Activated CD8-positive, alpha-beta memory T cell treated with anti-CD3 and anti-CD28 coated beads, Interleukin-2, amount 50 U/mL, for 24 hours (primary cell): ENCODE measurements at regions not wholly inside any gene's neighbourhood (a gene's known extent, or its start where the extent isn't known, plus 50 kb on each side); places are given as distances from the start of the nearest gene placed in this dataset.
"Not testable (repeated sequence)": the region's sequence is repeated elsewhere in the genome, so short reads cannot be mapped to it uniquely, and the experiment has no call there.

Experiments
- DNase-seq: peaks from one replicate; pipeline ENCODE4 v3.0.0-alpha.2; 2020; ENCODE audit errors: extremely low read depth

- no peak for DNase-seq
Observed at GRCh38 chr4:128688846-128689437, 120.6 kb upstream of the JADE1 start.

DNA sequence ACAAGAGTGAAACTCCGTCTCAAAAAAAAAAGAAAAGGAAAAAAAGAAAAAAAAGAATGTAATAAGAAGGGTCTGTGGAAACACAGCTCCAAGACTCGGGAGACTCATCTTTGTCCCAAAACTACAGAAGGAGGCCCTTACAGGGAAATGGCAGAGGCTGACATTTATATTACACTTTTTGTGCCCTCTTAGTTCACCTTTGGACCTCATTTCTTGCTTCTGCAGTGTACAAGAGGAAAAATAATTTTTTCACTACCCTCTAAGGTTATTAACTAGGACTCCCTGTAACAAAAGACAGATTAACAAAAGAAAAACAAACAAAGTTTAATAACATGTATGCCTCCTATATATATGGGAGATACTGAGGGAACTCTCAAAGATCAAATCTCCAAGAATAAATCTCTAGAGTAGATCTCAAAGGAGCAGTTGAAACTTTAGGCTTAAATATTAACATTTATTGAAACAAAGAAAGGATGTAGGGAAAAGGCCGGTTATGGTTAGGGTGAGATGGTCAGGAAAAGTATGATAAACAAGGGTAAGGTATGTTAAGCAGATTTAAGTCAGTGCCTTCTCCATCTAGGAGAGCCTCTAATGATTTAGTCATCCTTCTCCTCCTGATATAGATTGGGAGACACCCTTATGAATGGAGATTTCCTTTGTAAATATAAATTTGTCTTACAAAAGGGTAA lies 121.3 kb upstream of the JADE1 start:
- DNase-seq, result no peak

- DNase-seq, result no peak
Observed at GRCh38 chr4:128686810-128687209, 122.7 kb upstream of the JADE1 start.

GRCh38 chr4:128686032-128686465 lies 123.5 kb upstream of the JADE1 start:
- no peak for DNase-seq

DNA sequence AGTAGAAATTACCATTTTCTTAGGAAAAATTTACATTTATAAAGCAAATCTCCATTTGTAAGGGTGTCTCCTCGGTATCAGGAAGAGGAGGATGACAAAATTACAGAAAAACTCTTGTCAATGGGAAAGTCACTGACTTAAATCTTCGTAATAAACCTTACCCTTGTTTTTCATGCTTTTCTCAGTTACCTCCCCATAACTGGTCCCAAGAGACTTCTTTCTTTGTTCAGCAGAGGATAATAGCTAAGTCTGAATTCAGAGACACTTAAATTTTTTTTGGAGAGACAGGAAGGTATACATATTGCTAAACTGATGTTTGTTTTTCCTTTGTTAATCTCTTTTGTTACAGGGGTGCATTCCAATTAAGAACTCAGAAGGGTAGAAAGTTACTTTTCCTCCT lies 125.5 kb upstream of the JADE1 start:
- DNase-seq, result no peak

DNA sequence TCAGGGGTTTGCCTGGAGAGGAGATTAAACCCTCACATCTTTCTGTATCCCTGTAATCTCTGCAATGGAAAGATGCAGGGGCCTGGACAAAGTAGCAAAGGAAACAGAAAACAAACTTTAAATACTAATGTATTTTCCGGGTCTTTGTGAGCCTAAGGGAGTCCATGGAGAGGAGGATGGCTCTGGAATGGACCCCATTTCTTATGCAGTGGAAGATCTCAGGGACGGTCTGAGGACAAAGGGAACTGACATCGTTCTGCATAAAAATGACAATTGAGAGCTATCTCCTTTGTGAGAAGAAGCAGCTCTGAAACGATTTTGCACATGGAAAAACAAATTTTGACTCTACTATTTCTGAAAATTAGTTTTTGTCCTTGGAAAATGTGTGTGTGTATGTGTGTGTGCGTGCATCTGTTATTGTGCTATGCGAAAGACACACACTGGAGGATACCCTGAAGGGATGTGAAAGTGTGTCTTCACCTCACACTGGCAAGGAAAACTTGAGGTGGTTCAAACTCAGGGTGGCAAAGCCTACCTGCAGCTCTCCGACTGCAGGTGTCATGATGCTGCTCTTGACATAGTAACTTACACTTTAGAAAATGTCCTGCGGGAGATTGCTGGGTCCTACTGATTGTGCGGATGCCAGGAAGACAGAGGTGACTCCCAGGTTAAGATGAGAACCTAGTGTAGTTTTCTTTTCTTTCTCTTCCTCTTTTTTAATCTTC lies 126.4 kb upstream of the JADE1 start:
- no peak for DNase-seq

GRCh38 chr4:128676095-128676494 lies 133.4 kb upstream of the JADE1 start:
- DNase-seq, result no peak

- DNase-seq, result no peak
Observed at GRCh38 chr4:128675083-128675482, 134.4 kb upstream of the JADE1 start.

DNA sequence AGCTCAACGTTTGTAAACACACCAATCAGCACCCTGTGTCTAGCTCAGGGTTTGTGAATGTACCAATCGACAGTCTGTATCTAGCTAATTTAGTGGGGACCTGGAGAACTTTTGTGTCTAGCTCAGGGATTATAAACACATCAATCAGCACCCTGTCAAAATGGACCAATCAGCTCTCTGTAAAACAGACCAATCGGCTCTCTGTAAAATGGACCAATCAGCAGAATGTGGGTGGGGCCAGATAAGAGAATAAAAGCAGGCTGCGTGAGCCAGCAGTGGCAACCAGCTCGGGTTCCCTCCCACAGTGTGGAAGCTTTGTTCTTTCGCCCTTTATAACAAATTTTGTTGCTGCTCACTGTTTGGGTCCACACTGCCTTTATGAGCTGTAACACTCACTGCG lies 136.3 kb upstream of the JADE1 start:
- not testable (repeated sequence) for DNase-seq

DNA sequence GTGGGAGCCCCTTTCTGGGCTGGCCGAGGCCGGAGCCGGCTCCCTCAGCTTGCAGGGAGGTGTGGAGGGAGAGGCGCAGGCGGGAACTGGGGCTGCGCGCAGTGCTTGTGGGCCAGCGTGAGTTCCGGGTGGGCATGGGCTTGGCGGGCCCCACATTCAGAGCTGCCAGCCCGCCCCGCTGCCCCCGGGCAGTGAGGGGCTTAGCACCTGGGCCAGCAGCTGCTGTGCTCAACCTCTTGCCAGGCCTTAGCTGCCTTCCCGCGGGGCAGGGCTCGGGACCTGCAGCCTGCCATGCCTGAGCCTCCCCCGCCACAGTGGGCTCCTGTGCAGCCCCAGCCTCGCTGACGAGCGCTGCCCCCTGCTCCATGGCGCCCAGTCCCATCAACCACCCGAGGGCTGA lies 136.9 kb upstream of the JADE1 start:
- DNase-seq, result not testable (repeated sequence)

DNA sequence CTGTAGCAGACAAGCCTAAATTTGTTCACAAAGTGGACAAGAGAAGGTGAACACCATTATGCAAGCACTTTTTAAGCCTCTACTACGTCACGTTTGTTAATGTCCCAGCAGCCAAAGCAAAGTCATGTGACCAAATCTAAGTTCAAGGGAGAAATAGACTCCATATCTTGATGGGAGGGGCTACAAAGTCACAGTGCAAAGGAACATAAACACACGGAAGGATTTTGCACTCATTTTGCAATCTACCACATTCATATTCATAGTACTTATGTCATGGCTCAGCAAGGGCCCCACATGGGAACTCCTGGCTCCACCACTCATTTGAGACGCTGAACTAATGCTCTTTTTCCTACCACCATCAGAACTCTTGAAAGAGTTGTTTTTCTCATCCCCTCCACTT lies 139.0 kb upstream of the JADE1 start:
- DNase-seq, result no peak

GRCh38 chr4:128668566-128668965 lies 140.9 kb upstream of the JADE1 start:
- no peak for DNase-seq

DNA sequence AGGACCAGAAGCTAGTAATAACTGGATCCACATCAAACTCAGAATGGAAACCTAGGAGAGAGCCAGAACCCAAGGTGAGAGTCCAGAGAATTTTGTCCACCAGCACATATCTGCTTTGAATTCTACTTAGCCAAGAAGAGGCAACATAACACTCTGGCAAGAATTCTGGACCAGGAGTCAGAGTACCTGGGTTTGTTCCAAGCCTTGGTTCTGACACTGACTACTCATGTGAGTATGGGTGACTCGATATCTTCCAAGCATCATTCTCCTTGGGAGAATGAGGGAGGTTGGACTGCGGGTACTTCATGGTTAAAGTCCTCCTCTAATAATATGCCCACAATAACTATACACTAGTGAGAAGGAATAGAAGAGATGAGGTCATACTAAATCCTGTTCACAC lies 144.0 kb upstream of the JADE1 start:
- no peak for DNase-seq

DNA sequence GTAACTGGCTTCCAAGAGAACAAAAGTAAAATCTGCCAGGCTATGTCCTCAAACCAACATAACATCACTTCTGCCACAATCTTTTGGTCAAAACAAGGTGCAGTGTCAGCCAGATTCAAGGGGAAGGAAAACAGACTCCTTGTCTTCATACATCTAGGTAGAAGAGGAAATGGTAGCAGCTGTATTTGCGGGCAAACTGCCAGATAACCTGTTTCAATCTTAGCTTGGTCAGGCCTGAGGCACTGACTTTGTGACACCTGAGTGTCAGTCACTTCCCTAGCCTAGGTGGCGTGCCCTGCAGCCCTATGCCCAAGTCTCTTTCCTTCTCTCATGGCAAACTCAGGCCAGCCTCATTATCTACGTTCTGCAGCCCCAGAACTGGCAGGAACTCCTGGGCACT lies 146.2 kb upstream of the JADE1 start:
- no peak for DNase-seq

DNA sequence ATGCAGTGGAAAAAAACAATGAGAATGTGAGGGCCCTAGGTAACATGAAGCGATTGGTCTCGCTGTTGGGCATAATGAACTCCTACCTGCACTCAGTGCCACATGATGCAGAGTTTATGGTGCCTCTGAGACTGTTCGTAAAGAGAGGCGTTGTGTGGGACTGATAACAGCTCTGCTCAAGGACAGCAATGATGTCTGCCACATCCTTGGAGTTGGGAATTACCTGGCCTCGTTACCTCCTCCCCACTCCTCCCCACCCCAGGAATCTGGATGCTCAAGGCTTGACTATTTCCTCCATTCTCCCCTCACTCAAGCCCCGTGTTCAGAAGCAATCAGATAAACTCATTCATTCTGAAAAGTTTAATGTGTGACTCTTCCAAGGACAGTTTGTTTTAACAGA lies 148.0 kb upstream of the JADE1 start:
- no peak for DNase-seq

GRCh38 chr4:128660361-128661215 lies 148.9 kb upstream of the JADE1 start:
- DNase-seq, result no peak

- no peak for DNase-seq
Observed at GRCh38 chr4:128658214-128658631, 151.3 kb upstream of the JADE1 start.

GRCh38 chr4:128657638-128658037 lies 151.9 kb upstream of the JADE1 start:
- DNase-seq, result no peak

DNA sequence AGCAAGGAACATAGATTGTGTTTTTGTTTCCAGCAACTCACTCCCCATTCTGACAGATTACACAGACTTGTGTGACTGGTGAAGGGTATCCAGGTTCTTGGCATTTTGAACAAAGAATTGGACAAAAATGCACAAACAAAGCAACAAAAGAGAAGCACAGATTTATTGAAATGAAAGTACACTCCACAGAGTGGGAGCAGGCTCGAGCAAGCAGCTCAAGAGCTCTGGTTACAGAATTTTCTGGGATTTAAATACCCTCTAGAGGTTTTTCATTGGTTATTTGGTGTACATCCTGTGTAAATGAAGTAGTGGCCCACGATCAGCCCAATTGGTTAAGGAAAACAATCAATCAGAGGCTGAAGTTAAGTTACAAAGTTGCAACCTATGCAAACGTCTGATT lies 155.0 kb upstream of the JADE1 start:
- no peak for DNase-seq

GRCh38 chr4:128653527-128654444 lies 155.7 kb upstream of the JADE1 start:
- no peak for DNase-seq

DNA sequence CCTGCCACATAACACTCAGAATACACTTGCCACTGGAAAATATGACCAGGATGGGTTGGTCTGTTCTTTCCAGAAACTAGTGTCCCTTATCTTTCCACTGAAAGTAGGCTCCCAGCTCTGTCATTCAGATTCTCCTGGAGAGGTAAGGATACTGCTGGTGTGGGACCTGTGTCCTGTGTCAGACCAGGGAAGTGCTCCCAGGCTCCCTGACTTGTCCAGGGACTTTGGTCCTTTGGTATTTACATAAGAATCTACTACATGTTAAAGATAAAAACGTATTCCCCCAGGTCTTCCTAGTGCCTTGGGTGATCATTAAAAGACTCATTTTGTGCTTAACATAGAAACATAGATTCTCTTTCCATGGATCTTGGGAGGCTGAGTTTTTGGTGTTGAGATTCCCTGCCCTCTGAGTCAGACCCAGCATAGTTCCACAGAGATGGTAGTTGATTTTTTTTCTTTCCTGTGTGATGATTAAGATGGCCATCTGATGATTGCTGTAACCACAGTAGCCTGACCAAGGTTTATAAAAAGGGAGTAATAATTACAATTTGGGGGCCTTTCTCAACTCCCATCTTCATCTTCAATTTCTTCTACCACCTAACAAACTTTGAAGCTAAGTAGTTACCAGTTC lies 159.8 kb upstream of the JADE1 start:
- no peak for DNase-seq
